H1 (cell line): ENCODE measurements at regions not wholly inside any gene's neighbourhood (a gene's known extent, or its start where the extent isn't known, plus 50 kb on each side); places are given as distances from the start of the nearest gene placed in this dataset.

Source experiments
- E2F6 ChIP-seq: IDR thresholded peaks from 2 replicates; pipeline ENCODE4 v1.6.1; 2012; ENCODE audit warnings: inconsistent platforms
- RXRA ChIP-seq: IDR thresholded peaks from 2 replicates; pipeline ENCODE4 v1.6.1; 2011; ENCODE audit warnings: low read depth, mild to moderate bottlenecking, low read length, moderate library complexity; ENCODE audit not compliant: insufficient read depth

GRCh38 chr9:11708899-11709298 lies 984.3 kb upstream of the TYRP1 start (continued):
- TF ChIP-seq E2F6 (no peak), RXRA (no peak)
